ENCODE measurements at regions not wholly inside any gene's neighbourhood (a gene's known extent, or its start where the extent isn't known, plus 50 kb on each side); places are given as distances from the start of the nearest gene placed in this dataset.

GRCh38 chr22:48075604-48076003 lies 1313.2 kb downstream of the TBC1D22A start:
- in situ Hi-C loops (cut with MboI) = no loop called here
- no peaks in the 10 kb centered on the region for H3K79me2 ChIP-seq (ENCODE audit: insufficient read depth)
- TF ChIP-seq EZH2 (IDR thresholded peaks at IDR 0.05; ENCODE audit: insufficient read depth, poor library complexity, severe bottlenecking) = no peak
- TF ChIP-seq EZH2phosphoT487 (IDR thresholded peaks at IDR 0.05; ENCODE audit: insufficient read depth, low read depth) = no peak
- H2AFZ ChIP-seq = no peak overlapping the region
- no peak for DNase-seq
- H3K4me1 ChIP-seq (ENCODE audit: insufficient read depth) = no peaks in the 10 kb centered on the region
- H3K9me3 ChIP-seq (ENCODE audit: low read depth) = no peaks in the 10 kb centered on the region
- H3K4me2 ChIP-seq (ENCODE audit: unreplicated experiment) = no peak overlapping the region
- H3K9me2 ChIP-seq (ENCODE audit: insufficient read depth) = no peaks in the 10 kb centered on the region
- 32 to 36% methylated on average over 5 of the region's 5 CpGs for WGBS, 2 experiments (ENCODE audit: low coverage in 1 of 2, low lambda C conversion rate in 2 of 2, missing lambda C conversion rate in 2 of 2)
- no peaks in the 10 kb centered on the region for H3K27me3 ChIP-seq (replicated peaks; ENCODE audit: insufficient read depth)
- H4K20me1 ChIP-seq (ENCODE audit: insufficient read depth) = no peaks in the 10 kb centered on the region
- H3F3A ChIP-seq (ENCODE audit: insufficient read depth) = no peaks in the 10 kb centered on the region
- no peaks in the 10 kb centered on the region for H3K36me3 ChIP-seq (ENCODE audit: low read depth)
- no peak overlapping the region for H3K9ac ChIP-seq
- H3K27ac ChIP-seq = no peak overlapping the region
- no peak overlapping the region for H3K4me3 ChIP-seq

- no peaks in the 10 kb centered on the region for H3K79me2 ChIP-seq (ENCODE audit: insufficient read depth)
- no peaks in the 10 kb centered on the region for H3K36me3 ChIP-seq (ENCODE audit: low read depth)
- H3K27ac ChIP-seq = no peak overlapping the region
- H2AFZ ChIP-seq = no peak overlapping the region
- no peaks in the 10 kb centered on the region for H4K20me1 ChIP-seq (ENCODE audit: insufficient read depth)
- TF ChIP-seq EZH2 (IDR thresholded peaks at IDR 0.05; ENCODE audit: insufficient read depth, poor library complexity, severe bottlenecking) (no peak), EZH2phosphoT487 (IDR thresholded peaks at IDR 0.05; ENCODE audit: insufficient read depth, low read depth) (no peak)
- no peaks in the 10 kb centered on the region for H3K9me2 ChIP-seq (ENCODE audit: insufficient read depth)
- H3K9me3 ChIP-seq (ENCODE audit: low read depth) = no peaks in the 10 kb centered on the region
- H3K4me2 ChIP-seq (ENCODE audit: unreplicated experiment) = no peak overlapping the region
- H3K27me3 ChIP-seq (replicated peaks; ENCODE audit: insufficient read depth) = no peaks in the 10 kb centered on the region
- H3F3A ChIP-seq (ENCODE audit: insufficient read depth) = no peaks in the 10 kb centered on the region
- no peak overlapping the region for H3K9ac ChIP-seq
- no peak overlapping the region for H3K4me3 ChIP-seq
- no peak for DNase-seq
- 42 to 46% methylated on average over 6 of the region's 6 CpGs for WGBS, 2 experiments (ENCODE audit: low coverage in 1 of 2, low lambda C conversion rate in 2 of 2, missing lambda C conversion rate in 2 of 2)
- no peaks in the 10 kb centered on the region for H3K4me1 ChIP-seq (ENCODE audit: insufficient read depth)
- in situ Hi-C loops (cut with MboI) = no loop called here
Measured at GRCh38 chr22:48072777-48073176, 1310.3 kb downstream of the TBC1D22A start.

GRCh38 chr22:48071828-48072227 lies 1309.4 kb downstream of the TBC1D22A start:
- no peak overlapping the region for H3K4me2 ChIP-seq (ENCODE audit: unreplicated experiment)
- H3K9me2 ChIP-seq (ENCODE audit: insufficient read depth) = no peaks in the 10 kb centered on the region
- H3K36me3 ChIP-seq (ENCODE audit: low read depth) = no peaks in the 10 kb centered on the region
- DNase-seq = no peak
- H3K9me3 ChIP-seq (ENCODE audit: low read depth) = no peaks in the 10 kb centered on the region
- TF ChIP-seq EZH2 (IDR thresholded peaks at IDR 0.05; ENCODE audit: insufficient read depth, poor library complexity, severe bottlenecking) = no peak
- no peak for TF ChIP-seq EZH2phosphoT487 (IDR thresholded peaks at IDR 0.05; ENCODE audit: insufficient read depth, low read depth)
- no peaks in the 10 kb centered on the region for H3K4me1 ChIP-seq (ENCODE audit: insufficient read depth)
- no peak overlapping the region for H3K27ac ChIP-seq
- H2AFZ ChIP-seq = no peak overlapping the region
- no peaks in the 10 kb centered on the region for H3K27me3 ChIP-seq (replicated peaks; ENCODE audit: insufficient read depth)
- H3K4me3 ChIP-seq = no peak overlapping the region
- in situ Hi-C loops (cut with MboI) = no loop called here
- 39 to 48% methylated on average over 7 of the region's 7 CpGs for WGBS, 2 experiments (ENCODE audit: low coverage in 1 of 2, low lambda C conversion rate in 2 of 2, missing lambda C conversion rate in 2 of 2)
- no peaks in the 10 kb centered on the region for H3K79me2 ChIP-seq (ENCODE audit: insufficient read depth)
- no peaks in the 10 kb centered on the region for H3F3A ChIP-seq (ENCODE audit: insufficient read depth)
- H4K20me1 ChIP-seq (ENCODE audit: insufficient read depth) = no peaks in the 10 kb centered on the region
- no peak overlapping the region for H3K9ac ChIP-seq

GRCh38 chr22:48071305-48071704 lies 1308.9 kb downstream of the TBC1D22A start:
- in situ Hi-C loops (cut with MboI) = no loop called here
- Histone ChIP-seq H3K4me1 (ENCODE audit: insufficient read depth) (no peaks in the 10 kb centered on the region), H3K36me3 (ENCODE audit: low read depth) (no peaks in the 10 kb centered on the region), H3K79me2 (ENCODE audit: insufficient read depth) (no peaks in the 10 kb centered on the region), H3K9me3 (ENCODE audit: low read depth) (no peaks in the 10 kb centered on the region), H3K27ac (no peak overlapping the region), H3K9me2 (ENCODE audit: insufficient read depth) (no peaks in the 10 kb centered on the region), H3K27me3 (replicated peaks; ENCODE audit: insufficient read depth) (no peaks in the 10 kb centered on the region), H2AFZ (no peak overlapping the region), H3F3A (ENCODE audit: insufficient read depth) (no peaks in the 10 kb centered on the region), H3K9ac (no peak overlapping the region), H3K4me3 (no peak overlapping the region), H3K4me2 (ENCODE audit: unreplicated experiment) (no peak overlapping the region), H4K20me1 (ENCODE audit: insufficient read depth) (no peaks in the 10 kb centered on the region)
- no peak for DNase-seq
- TF ChIP-seq EZH2phosphoT487 (IDR thresholded peaks at IDR 0.05; ENCODE audit: insufficient read depth, low read depth) (no peak), EZH2 (IDR thresholded peaks at IDR 0.05; ENCODE audit: insufficient read depth, poor library complexity, severe bottlenecking) (no peak)
- WGBS, 2 experiments (ENCODE audit: low coverage in 1 of 2, low lambda C conversion rate in 2 of 2, missing lambda C conversion rate in 2 of 2) = 49 to 55% methylated on average over 10 of the region's 10 CpGs

- Histone ChIP-seq H3K79me2 (ENCODE audit: insufficient read depth) (no peaks in the 10 kb centered on the region), H3K9me2 (ENCODE audit: insufficient read depth) (no peaks in the 10 kb centered on the region), H3K9me3 (ENCODE audit: low read depth) (no peaks in the 10 kb centered on the region), H3K27me3 (replicated peaks; ENCODE audit: insufficient read depth) (no peaks in the 10 kb centered on the region), H3K27ac (no peak overlapping the region), H3F3A (ENCODE audit: insufficient read depth) (no peaks in the 10 kb centered on the region), H3K4me2 (ENCODE audit: unreplicated experiment) (no peak overlapping the region), H3K4me3 (no peak overlapping the region), H3K9ac (no peak overlapping the region), H4K20me1 (ENCODE audit: insufficient read depth) (no peaks in the 10 kb centered on the region), H3K4me1 (ENCODE audit: insufficient read depth) (no peaks in the 10 kb centered on the region), H2AFZ (no peak overlapping the region), H3K36me3 (ENCODE audit: low read depth) (no peaks in the 10 kb centered on the region)
- DNase-seq = no peak
- 48 to 66% methylated on average over 4 of the region's 4 CpGs for WGBS, 2 experiments (ENCODE audit: low coverage in 1 of 2, low lambda C conversion rate in 2 of 2, missing lambda C conversion rate in 2 of 2)
- in situ Hi-C loops (cut with MboI) = no loop called here
- TF ChIP-seq EZH2 (IDR thresholded peaks at IDR 0.05; ENCODE audit: insufficient read depth, poor library complexity, severe bottlenecking) (no peak), EZH2phosphoT487 (IDR thresholded peaks at IDR 0.05; ENCODE audit: insufficient read depth, low read depth) (no peak)
Measured at GRCh38 chr22:48070760-48071159, 1308.3 kb downstream of the TBC1D22A start.
